Neural progenitor cell (in vitro differentiated cells): ENCODE measurements at regions not wholly inside any gene's neighbourhood (a gene's known extent, or its start where the extent isn't known, plus 50 kb on each side); places are given as distances from the start of the nearest gene placed in this dataset.
A peak's percentile ranks its signal among the peaks of the same experiment; 100 is the strongest.

Experiments used
- CTCF ChIP-seq: fragments of 200-600 bp; sonication (generic); IDR thresholded peaks from 2 replicates; pipeline ENCODE4 v1.5.1; 2017; ENCODE audit warnings: antibody characterized with exemption, mild to moderate bottlenecking
- EZH2 ChIP-seq: fragments of 200-600 bp; sonication (generic); IDR thresholded peaks from 2 replicates; pipeline ENCODE4 v1.6.1; 2017; ENCODE audit warnings: antibody characterized with exemption, mild to moderate bottlenecking, moderate library complexity

- TF ChIP-seq EZH2, result no peak
- TF ChIP-seq CTCF, result peak; percentile 92
These were observed 99.5 kb upstream of the STK39 start for GRCh38 chr2:168346725-168347477.
